ENCODE measurements at regions not wholly inside any gene's neighbourhood (a gene's known extent, or its start where the extent isn't known, plus 50 kb on each side); places are given as distances from the start of the nearest gene placed in this dataset.

GRCh38 chr20:4592316-4593148, 93.7 kb upstream of the PRNP start:
- no peaks in the 10 kb centered on the region for H3K36me3 ChIP-seq
- H3K4me3 ChIP-seq: peak overlapping the region; percentile 20 to 66 (median 30)
- peaks cover 0 to 4% (median 0%) of the 10 kb centered on the region in 8 donors for H3K9me3 ChIP-seq
- peaks cover 5 to 16% (median 13%) of the 10 kb centered on the region in 6 donors for H3K4me1 ChIP-seq
- H3K27ac ChIP-seq: no peak overlapping the region
- 8 to 14% (median 10%) methylated on average over 29 to 46 of the region's 46 CpGs for WGBS, 5 donors
- DNase-seq: peak; percentile 84
- intact Hi-C loops (cut with DNase I; ENCODE audit: low total_unique reads): no loop called here
- TF ChIP-seq POLR2A (IDR thresholded peaks at IDR 0.05) (no peak), CTCF (IDR thresholded peaks at IDR 0.05 in 8 of 11, conservative IDR thresholded peaks at IDR 0.05 in 3 of 11) (peak; percentile 52 to 94 (median 91)), POLR2AphosphoS5 (IDR thresholded peaks at IDR 0.05) (no peak)
- H3K27me3 ChIP-seq (replicated peaks in 1 of 7): peaks cover 0 to 28% (median 0%) of the 10 kb centered on the region in 7 donors

GRCh38 chr20:4591975-4592315, 94.3 kb upstream of the PRNP start:
- peak overlapping the region in 3 of 8 donors; percentile 31 to 66 (median 38) for H3K4me3 ChIP-seq
- no peaks in the 10 kb centered on the region for H3K9me3 ChIP-seq
- H3K36me3 ChIP-seq: no peaks in the 10 kb centered on the region
- no peak for DNase-seq
- 41 to 51% (median 42%) methylated on average over 9 to 10 of the region's 10 CpGs for WGBS, 5 donors
- no peak overlapping the region for H3K27ac ChIP-seq
- intact Hi-C loops (cut with DNase I; ENCODE audit: low total_unique reads): no loop called here
- H3K4me1 ChIP-seq: peaks cover 5 to 16% (median 13%) of the 10 kb centered on the region in 6 donors
- H3K27me3 ChIP-seq (replicated peaks in 1 of 7): peaks cover 0 to 28% (median 0%) of the 10 kb centered on the region in 7 donors
- TF ChIP-seq POLR2A (IDR thresholded peaks at IDR 0.05) (no peak), POLR2AphosphoS5 (IDR thresholded peaks at IDR 0.05) (no peak), CTCF (IDR thresholded peaks at IDR 0.05 in 8 of 11, conservative IDR thresholded peaks at IDR 0.05 in 3 of 11) (no peak)

GRCh38 chr20:4585758-4586157, 100.5 kb upstream of the PRNP start:
- Histone ChIP-seq H3K4me1 (no peaks in the 10 kb centered on the region), H3K36me3 (no peaks in the 10 kb centered on the region), H3K27me3 (replicated peaks in 1 of 7) (peaks cover 0 to 20% (median 0%) of the 10 kb centered on the region in 7 donors), H3K9me3 (no peaks in the 10 kb centered on the region), H3K4me3 (no peak overlapping the region), H3K27ac (no peak overlapping the region)
- no peak for DNase-seq
- TF ChIP-seq POLR2A (IDR thresholded peaks at IDR 0.05) (no peak), POLR2AphosphoS5 (IDR thresholded peaks at IDR 0.05) (no peak), CTCF (IDR thresholded peaks at IDR 0.05 in 8 of 11, conservative IDR thresholded peaks at IDR 0.05 in 3 of 11) (no peak)
- intact Hi-C loops (cut with DNase I; ENCODE audit: low total_unique reads): no loop called here
- 62 to 82% (median 68%) methylated on average over 5 of the region's 5 CpGs for WGBS, 5 donors

GRCh38 chr20:4585104-4585753, 101.0 kb upstream of the PRNP start:
- Histone ChIP-seq H3K27me3 (replicated peaks in 1 of 7) (peaks cover 0 to 20% (median 0%) of the 10 kb centered on the region in 7 donors), H3K9me3 (no peaks in the 10 kb centered on the region), H3K4me1 (no peaks in the 10 kb centered on the region), H3K4me3 (no peak overlapping the region), H3K36me3 (no peaks in the 10 kb centered on the region), H3K27ac (no peak overlapping the region)
- 76 to 94% (median 89%) methylated on average over 3 of the region's 3 CpGs for WGBS, 5 donors
- no peak for DNase-seq
- intact Hi-C loops (cut with DNase I; ENCODE audit: low total_unique reads): no loop called here
- TF ChIP-seq CTCF (IDR thresholded peaks at IDR 0.05 in 8 of 11, conservative IDR thresholded peaks at IDR 0.05 in 3 of 11): no peak
- no peak for TF ChIP-seq POLR2A (IDR thresholded peaks at IDR 0.05)
- no peak for TF ChIP-seq POLR2AphosphoS5 (IDR thresholded peaks at IDR 0.05)
